ENCODE measurements at regions not wholly inside any gene's neighbourhood (a gene's known extent, or its start where the extent isn't known, plus 50 kb on each side); places are given as distances from the start of the nearest gene placed in this dataset.

DNA sequence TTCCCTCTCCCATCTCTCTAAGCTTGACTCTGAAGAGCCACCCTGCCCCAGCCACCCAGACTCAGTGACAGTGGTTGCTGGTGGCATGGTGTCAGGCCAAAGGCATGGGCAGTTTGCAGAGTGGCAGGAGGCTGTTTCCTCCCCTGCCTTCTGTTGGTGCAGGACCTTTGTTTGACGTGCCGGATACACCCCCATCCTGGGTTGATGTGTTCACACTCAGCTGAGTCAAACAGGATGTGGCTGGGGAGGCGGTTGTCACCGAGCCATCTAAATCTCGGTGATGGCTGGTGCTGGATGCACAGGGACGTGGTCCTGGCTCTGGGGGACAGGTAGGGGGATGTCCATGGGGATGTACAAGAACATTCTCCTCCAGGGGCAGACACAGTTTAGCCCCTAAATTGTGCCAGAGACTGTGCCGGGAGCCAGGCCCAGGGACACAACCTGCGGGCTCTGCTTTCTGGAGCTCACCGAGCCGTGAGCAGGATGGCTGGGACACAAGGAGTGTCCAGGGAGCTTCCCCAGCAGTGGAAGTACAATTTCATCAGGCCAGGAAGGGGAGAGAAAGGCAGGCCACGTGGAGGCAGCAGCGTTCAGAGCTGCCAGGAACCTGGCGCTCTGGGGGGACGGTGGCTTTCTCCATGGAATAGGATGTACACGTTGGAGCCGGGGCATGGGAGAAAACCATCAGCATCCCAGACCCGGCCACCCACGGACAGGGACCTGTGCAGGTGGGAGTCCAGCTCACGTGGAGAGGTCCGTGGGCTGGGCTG lies 264.2 kb downstream of the SEC14L1 start:
- POLR2A ChIA-PET, result interaction anchor here (0.8 to 2.9 kb wide), 12 partner anchors 11 to 80 kb away, joined by 3 to 14 read pairs (median 6); no protein-coding TSS in a partner anchor
- H3K36me3 Mint-ChIP-seq, result peaks cover 26% of the 10 kb centered on the region

DNA sequence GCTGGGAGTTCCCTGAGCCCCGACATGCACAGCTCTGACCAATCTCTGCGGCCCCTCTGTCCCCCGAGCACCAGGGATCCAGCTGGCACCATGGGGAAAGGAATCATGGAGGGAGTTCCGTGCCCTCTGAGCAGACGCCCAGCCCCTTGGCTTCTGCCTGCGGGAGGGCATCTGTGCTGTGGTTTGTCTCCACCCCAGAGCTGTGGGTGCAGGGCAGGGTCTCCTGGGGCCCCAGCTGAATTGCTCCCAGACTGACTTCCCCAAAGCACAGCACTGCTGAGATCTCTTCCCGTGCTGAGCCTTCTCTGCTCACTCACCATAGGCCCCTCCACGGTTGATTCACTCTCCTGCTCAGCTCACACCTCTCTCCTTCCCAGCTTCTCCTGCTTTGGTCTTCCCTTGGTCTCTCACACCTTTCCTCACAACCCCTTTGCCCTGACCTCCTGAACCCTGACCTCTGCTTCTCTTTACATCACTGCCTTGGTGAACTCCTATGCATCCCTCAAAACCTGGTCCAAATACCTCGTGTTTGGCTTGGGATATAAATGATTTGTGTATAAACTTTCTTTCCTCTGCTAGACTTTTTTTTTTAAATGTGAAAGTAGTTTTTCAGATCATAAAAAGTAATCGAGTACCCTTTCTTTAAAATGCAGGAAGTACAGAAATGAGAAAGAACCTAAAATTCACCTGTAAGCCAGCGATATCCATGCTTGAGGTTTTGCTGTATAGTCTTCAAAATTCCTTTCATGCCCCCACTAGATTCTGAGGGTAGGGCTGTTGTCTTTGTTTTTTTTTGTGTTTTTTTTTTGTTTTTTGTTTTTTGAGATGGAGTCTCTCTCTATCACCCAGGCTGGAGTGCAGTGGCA lies 265.3 kb downstream of the SEC14L1 start:
- Mint-ChIP-seq H3K36me3 (peaks cover 22% of the 10 kb centered on the region), H3K9me3 (no peaks in the 10 kb centered on the region), H3K27ac (peak overlapping the region; percentile 91), H3K4me1 (ENCODE audit: low read depth) (peaks cover 88% of the 10 kb centered on the region), H3K4me3 (peak overlapping the region; percentile 94), H3K27me3 (no peaks in the 10 kb centered on the region)
- ChIA-PET CTCF (interaction anchor here (1.2 to 10.0 kb wide), 7 partner anchors 15 to 89 kb away, joined by 3 to 140 read pairs (median 5); no protein-coding TSS in a partner anchor), POLR2A (interaction anchor here (0.8 to 2.9 kb wide), 10 partner anchors 16 to 81 kb away, joined by 3 to 14 read pairs (median 6); no protein-coding TSS in a partner anchor)
- intact Hi-C loops (cut with micrococcal nuclease), result loop anchor here (2.0 kb wide), 4 partner anchors 15 to 73 kb away; no protein-coding TSS in a partner anchor
- no peak for DNase-seq

More for the DNA sequence above, 264.2 kb downstream of the SEC14L1 start:
- Mint-ChIP-seq H3K4me3 (peak overlapping the region; percentile 94), H3K27ac (peak overlapping the region; percentile 91), H3K27me3 (no peaks in the 10 kb centered on the region), H3K9me3 (no peaks in the 10 kb centered on the region), H3K4me1 (ENCODE audit: low read depth) (peaks cover 88% of the 10 kb centered on the region)
- intact Hi-C loops (cut with micrococcal nuclease), result loop anchor here (2.0 kb wide), 4 partner anchors 14 to 72 kb away; no protein-coding TSS in a partner anchor
- DNase-seq, result peak; percentile 94
- CTCF ChIA-PET, result interaction anchor here (0.6 to 10.0 kb wide), 8 partner anchors 15 to 90 kb away, joined by 3 to 140 read pairs (median 4); no protein-coding TSS in a partner anchor

DNA sequence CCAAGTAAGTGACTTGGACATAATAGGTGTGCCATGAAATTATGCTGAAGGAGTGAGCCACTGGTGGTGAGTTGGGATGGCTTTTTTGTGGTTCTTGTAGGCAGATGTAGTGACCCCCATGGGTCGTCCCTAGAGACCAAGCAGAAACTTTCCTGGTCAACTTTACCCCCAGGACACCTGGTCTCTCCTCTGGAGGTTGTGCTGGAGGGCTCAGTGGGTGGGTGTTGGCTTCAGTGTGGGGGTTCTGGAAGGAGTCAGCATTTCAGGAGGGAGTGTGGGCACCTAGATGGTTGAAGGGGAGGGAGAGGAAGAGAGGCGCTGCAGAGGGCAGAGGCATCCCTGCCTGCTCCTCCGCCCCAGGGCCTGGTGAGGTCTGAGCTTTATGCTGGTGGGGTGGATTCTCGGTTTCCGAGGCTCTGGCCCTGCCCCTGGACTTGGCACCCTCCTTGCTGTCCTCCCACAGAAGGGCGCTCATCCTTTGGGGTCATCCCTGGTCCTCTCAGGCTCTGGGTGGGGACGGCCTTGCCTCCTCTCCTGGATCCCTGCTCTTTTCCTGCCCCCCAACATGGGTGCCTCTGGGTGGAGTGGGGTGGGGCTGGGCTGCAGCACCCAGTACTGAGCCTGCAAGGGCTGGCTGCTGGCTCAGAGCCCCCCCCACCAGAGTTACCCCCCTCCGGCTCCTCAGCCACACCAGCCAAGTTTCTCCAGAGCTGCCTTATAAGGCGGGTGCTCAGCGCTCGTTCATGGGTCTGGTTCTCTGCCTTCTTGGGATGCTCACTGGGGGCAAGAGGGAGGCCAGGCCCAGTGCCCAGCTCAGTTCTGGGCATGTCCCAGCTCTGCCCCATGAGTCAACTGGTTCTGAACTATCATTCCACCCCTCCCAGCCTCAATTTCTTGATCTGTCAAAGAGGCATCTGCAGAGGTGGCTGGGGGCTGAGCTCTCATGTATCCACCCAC lies 266.8 kb downstream of the SEC14L1 start:
- H3K4me3 Mint-ChIP-seq, result no peak overlapping the region

GRCh38 chr17:77408284-77408683 lies 267.5 kb downstream of the SEC14L1 start:
- no peaks in the 10 kb centered on the region for H3K9me3 Mint-ChIP-seq
- ChIA-PET CTCF (interaction anchor here (1.4 to 5.7 kb wide), 3 partner anchors 8 to 87 kb away, joined by 5 to 42 read pairs (median 9); no protein-coding TSS in a partner anchor), POLR2A (interaction anchor here (0.8 to 1.1 kb wide), 3 partner anchors 17 to 43 kb away, joined by 3 to 5 read pairs (median 3); no protein-coding TSS in a partner anchor)
- H3K27ac Mint-ChIP-seq, result peak overlapping the region; percentile 78
- DNase-seq, result no peak
- peaks cover 84% of the 10 kb centered on the region for H3K4me1 Mint-ChIP-seq (ENCODE audit: low read depth)
- intact Hi-C loops (cut with micrococcal nuclease), result no loop called here
- H3K4me3 Mint-ChIP-seq, result no peak overlapping the region
- peaks cover 12% of the 10 kb centered on the region for H3K36me3 Mint-ChIP-seq
- no peaks in the 10 kb centered on the region for H3K27me3 Mint-ChIP-seq

More for the DNA sequence above, 266.8 kb downstream of the SEC14L1 start:
- Mint-ChIP-seq H3K36me3 (peaks cover 15% of the 10 kb centered on the region), H3K27ac (peak overlapping the region; percentile 78), H3K27me3 (no peaks in the 10 kb centered on the region), H3K4me1 (ENCODE audit: low read depth) (peaks cover 84% of the 10 kb centered on the region), H3K9me3 (no peaks in the 10 kb centered on the region)
- CTCF ChIA-PET, result interaction anchor here (0.7 to 10.0 kb wide), 4 partner anchors 22 to 76 kb away, joined by 3 to 140 read pairs (median 4); no protein-coding TSS in a partner anchor
- no peak for DNase-seq
- intact Hi-C loops (cut with micrococcal nuclease), result no loop called here
- POLR2A ChIA-PET, result interaction anchor here (0.8 to 1.1 kb wide), 3 partner anchors 16 to 44 kb away, joined by 3 to 5 read pairs (median 3); no protein-coding TSS in a partner anchor

DNA sequence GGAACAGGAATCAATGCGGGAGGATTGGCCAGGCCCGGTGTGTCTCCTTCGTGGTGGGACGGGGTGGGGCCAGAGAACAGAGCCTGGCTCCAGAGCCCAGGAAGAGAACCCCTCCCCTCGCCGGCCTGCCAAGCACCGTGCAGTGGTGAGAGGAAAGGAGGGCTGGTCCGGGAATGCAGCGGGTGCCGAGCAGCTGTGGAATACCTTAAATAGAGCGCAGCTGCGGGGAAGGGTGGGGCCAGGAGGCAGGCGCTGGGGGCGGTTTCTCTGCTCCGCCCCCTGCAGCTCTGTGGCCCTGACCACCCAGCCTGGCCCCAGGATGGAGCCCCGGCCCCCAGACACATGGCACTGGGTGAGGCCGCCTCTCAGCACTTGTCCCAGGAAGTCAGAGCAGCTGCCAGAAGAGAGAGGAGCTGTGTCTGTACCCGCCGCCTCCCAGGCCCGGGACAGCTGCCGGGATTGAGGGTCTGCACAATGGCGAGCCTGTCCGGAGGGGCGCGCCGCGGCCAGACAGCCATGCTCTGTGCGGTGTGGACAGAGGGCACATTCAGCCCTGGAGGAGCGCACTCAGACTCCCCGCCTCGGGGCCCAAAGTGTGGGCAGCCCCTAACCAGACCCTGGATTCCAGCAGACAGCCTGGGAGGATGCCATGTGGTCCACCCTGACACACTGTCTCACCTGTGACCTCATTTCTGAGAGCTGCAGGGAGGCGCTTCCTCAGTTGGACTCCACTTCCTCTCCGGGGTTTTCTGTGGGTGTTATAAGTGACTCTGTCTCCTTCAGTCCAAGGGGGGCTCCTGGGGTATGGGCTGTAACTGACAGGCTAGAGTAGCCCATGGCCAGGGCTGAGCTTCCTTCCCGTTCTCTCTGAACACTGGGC lies 268.8 kb downstream of the SEC14L1 start:
- Mint-ChIP-seq H3K9me3 (no peaks in the 10 kb centered on the region), H3K27me3 (no peaks in the 10 kb centered on the region), H3K36me3 (peaks cover 12% of the 10 kb centered on the region), H3K4me3 (peak overlapping the region; percentile 33), H3K4me1 (ENCODE audit: low read depth) (peaks cover 75% of the 10 kb centered on the region), H3K27ac (peak overlapping the region; percentile 70)
- peak; percentile 55 for DNase-seq
- ChIA-PET CTCF (interaction anchor here (1.2 to 5.7 kb wide), 5 partner anchors 10 to 92 kb away, joined by 3 to 42 read pairs (median 6); no protein-coding TSS in a partner anchor), POLR2A (interaction anchor here (0.8 to 1.6 kb wide), 7 partner anchors 9 to 78 kb away, joined by 3 to 6 read pairs (median 5); no protein-coding TSS in a partner anchor)
- intact Hi-C loops (cut with micrococcal nuclease), result no loop called here

DNA sequence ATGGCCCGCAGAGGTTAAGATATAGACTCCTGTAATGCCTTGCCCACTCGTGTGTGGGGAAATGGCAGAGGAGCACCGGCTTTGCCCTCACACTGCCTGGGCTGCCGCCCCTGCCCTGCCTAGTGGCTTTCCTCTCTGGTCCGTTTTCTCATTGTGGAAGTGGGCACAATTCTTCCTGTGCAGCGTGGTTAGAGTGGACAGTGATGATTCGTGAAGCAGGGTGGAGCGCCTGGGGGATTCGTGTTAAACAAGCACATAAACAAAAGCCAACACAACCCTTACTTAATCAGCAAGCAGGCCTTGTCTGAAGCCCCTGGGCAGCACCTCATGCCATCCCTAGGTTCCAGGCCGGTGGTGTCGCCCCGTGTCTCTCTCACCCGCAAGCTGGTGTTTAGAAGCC lies 269.7 kb downstream of the SEC14L1 start:
- no peak overlapping the region for H3K4me3 Mint-ChIP-seq
- H3K36me3 Mint-ChIP-seq, result peaks cover 8% of the 10 kb centered on the region
- CTCF ChIA-PET, result interaction anchor here (1.2 to 5.7 kb wide), 5 partner anchors 10 to 84 kb away, joined by 6 to 42 read pairs (median 9); no protein-coding TSS in a partner anchor
- H3K27ac Mint-ChIP-seq, result peak overlapping the region; percentile 53
- POLR2A ChIA-PET, result interaction anchor here (1.1 to 1.6 kb wide), 5 partner anchors 8 to 42 kb away, joined by 3 to 6 read pairs (median 5); no protein-coding TSS in a partner anchor
- no peaks in the 10 kb centered on the region for H3K9me3 Mint-ChIP-seq
- H3K27me3 Mint-ChIP-seq, result no peaks in the 10 kb centered on the region
- DNase-seq, result no peak
- H3K4me1 Mint-ChIP-seq (ENCODE audit: low read depth), result peaks cover 67% of the 10 kb centered on the region
- intact Hi-C loops (cut with micrococcal nuclease), result no loop called here

DNA sequence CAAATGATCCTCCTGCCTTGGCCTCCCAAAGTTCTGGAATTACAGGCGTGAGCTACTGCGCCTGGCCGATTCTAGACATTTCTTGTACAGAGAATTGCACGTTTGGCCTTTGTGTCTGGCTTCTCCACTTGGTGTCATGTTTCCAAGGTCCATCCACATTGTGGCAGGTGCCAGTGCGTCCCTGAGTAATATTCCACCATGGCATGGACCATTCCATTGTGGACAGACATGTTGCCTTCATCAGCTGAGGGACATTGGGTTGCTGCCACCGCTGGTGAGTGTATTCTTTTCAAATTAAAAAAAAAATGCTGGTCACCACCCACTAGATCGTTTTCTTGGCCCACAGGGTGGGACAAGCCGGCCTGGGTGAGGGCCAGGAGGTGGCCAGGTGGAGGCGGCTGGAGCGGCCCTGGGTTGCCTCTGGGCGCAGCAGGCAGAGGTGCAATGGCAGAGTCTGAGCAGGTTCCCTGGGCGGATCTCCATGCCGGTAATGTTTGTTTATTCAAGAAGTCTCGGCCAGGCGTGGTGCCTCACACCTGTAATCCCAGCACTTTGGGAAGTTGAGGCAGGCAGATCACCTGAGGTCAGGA lies 274.1 kb downstream of the SEC14L1 start:
- no peak overlapping the region for H3K4me3 Mint-ChIP-seq
- H3K27me3 Mint-ChIP-seq, result no peaks in the 10 kb centered on the region
- no peak for DNase-seq
- no peak overlapping the region for H3K27ac Mint-ChIP-seq
- ChIA-PET POLR2A (no interaction called here), CTCF (interaction anchor here (1.2 to 2.1 kb wide), 4 partner anchors 14 to 83 kb away, joined by 4 to 11 read pairs (median 6); no protein-coding TSS in a partner anchor)
- peaks cover 48% of the 10 kb centered on the region for H3K4me1 Mint-ChIP-seq (ENCODE audit: low read depth)
- H3K9me3 Mint-ChIP-seq, result no peaks in the 10 kb centered on the region
- intact Hi-C loops (cut with micrococcal nuclease), result no loop called here
- H3K36me3 Mint-ChIP-seq, result no peaks in the 10 kb centered on the region

DNA sequence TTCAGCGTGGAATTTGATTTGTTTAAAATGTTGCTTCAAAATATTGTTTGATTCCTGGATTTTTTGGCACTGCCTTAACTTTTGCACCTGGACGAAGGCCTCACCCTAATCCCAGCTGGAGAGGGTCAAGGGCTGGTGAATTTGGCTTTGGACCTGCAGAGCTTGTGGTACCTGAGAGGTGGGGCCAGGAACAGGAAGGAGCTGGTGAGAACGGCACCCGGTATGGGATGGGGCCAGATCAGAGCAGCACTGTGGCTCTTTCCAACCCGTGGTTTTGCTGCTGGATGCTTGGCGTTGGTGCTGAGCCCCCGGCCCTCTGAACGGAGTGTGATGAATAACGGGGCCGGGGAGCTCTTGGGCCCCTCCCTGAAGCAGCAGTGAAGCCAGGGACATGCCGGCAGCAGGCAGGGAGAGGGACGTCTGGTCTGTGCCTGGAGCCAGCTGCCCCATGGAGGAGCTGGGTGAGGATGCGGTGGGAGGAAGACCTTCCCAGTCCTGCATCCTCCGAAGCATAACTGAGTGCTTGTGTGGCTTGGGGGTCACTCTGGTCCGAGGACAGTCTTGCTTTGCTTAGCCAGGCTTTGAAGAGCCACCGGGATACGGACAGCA lies 275.4 kb downstream of the SEC14L1 start:
- intact Hi-C loops (cut with micrococcal nuclease), result no loop called here
- DNase-seq, result no peak
- Mint-ChIP-seq H3K27ac (peak overlapping the region; percentile 56), H3K4me1 (ENCODE audit: low read depth) (peaks cover 48% of the 10 kb centered on the region), H3K4me3 (no peak overlapping the region), H3K27me3 (no peaks in the 10 kb centered on the region), H3K36me3 (no peaks in the 10 kb centered on the region), H3K9me3 (no peaks in the 10 kb centered on the region)
- CTCF ChIA-PET, result interaction anchor here (0.9 to 2.1 kb wide), 4 partner anchors 13 to 78 kb away, joined by 3 to 11 read pairs (median 6); no protein-coding TSS in a partner anchor
- POLR2A ChIA-PET, result interaction anchor here (0.6 to 0.9 kb wide), 2 partner anchors 11 to 68 kb away, joined by 3 to 5 read pairs; no protein-coding TSS in a partner anchor

DNA sequence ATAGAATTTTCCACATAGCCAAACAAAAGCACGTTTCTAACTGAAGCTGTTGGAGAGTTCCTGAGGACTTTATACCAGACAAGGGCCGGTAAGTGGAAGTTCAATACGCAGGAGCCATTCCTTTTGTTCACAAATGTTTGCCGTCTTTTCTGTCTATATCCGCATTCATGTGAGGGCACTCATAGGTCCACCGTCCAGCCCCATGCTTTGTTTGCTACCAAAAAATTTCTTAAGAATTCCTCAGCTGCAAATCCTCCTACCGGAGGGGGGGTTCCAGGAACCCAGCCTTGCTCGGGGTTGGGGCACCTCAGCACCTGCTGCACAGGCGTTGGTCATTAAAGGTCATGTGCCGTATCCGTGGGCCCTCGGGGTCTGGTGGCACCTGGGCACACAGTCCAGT lies 276.8 kb downstream of the SEC14L1 start:
- CTCF ChIA-PET, result interaction anchor here (5.7 to 8.0 kb wide), 2 partner anchors 12 to 17 kb away, joined by 42 read pairs; no protein-coding TSS in a partner anchor
- intact Hi-C loops (cut with micrococcal nuclease), result no loop called here
- H3K27ac Mint-ChIP-seq, result no peak overlapping the region
- H3K9me3 Mint-ChIP-seq, result no peaks in the 10 kb centered on the region
- POLR2A ChIA-PET, result interaction anchor here (1.1 kb wide), 1 partner anchor 8 kb away, joined by 5 read pairs; no protein-coding TSS in a partner anchor
- no peak overlapping the region for H3K4me3 Mint-ChIP-seq
- no peaks in the 10 kb centered on the region for H3K36me3 Mint-ChIP-seq
- H3K27me3 Mint-ChIP-seq, result no peaks in the 10 kb centered on the region
- peaks cover 48% of the 10 kb centered on the region for H3K4me1 Mint-ChIP-seq (ENCODE audit: low read depth)
- DNase-seq, result no peak
